ENCODE measurements at regions not wholly inside any gene's neighbourhood (a gene's known extent, or its start where the extent isn't known, plus 50 kb on each side); places are given as distances from the start of the nearest gene placed in this dataset.
"Not testable (repeated sequence)": the region's sequence is repeated elsewhere in the genome, so short reads cannot be mapped to it uniquely, and the experiment has no call there.

DNA sequence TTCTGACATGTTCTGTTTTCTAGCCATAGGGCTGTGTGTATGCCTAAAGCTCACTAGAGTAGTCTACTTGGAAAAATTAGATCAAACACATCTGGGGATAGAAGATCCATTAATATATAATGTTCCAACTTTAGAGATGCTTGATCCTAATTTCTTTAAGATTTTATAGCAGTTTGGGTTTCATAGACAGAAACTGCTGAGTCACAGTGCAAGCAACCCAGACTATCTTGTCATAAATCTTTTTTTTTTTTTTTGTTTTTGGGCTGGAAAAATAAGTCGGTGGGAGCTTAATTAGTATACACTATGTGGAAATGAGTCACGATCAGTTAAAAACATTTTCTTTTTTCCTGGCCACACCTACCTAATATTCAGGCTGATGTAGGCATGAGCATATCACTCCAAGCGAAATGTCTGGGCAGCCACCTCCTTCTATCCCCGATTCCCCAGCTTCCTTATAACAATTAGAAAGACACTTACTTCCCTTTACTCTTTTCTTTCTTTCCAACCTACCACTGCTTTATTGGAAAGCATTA lies 58.2 kb upstream of the CASK start:
- peak; percentile 54 for DNase-seq (ENCODE audit: low spot score)

GRCh38 chrX:41974677-41975076 lies 51.3 kb upstream of the CASK start:
- not testable (repeated sequence) for DNase-seq (ENCODE audit: low spot score)

GRCh38 chrX:41973208-41973607 lies 49.9 kb upstream of the CASK start:
- DNase-seq (ENCODE audit: low spot score), result no peak
